ENCODE measurements at regions not wholly inside any gene's neighbourhood (a gene's known extent, or its start where the extent isn't known, plus 50 kb on each side); places are given as distances from the start of the nearest gene placed in this dataset.

GRCh38 chr11:116492600-116492999, 280.2 kb downstream of the BUD13 start:
- TF ChIP-seq CTCF (IDR thresholded peaks at IDR 0.05): no peak
- no peak for TF ChIP-seq TCF7L2 (IDR thresholded peaks at IDR 0.05; ENCODE audit: low read depth, low read length)
